ENCODE measurements at regions not wholly inside any gene's neighbourhood (a gene's known extent, or its start where the extent isn't known, plus 50 kb on each side); places are given as distances from the start of the nearest gene placed in this dataset.
"Not testable (repeated sequence)": the region's sequence is repeated elsewhere in the genome, so short reads cannot be mapped to it uniquely, and the experiment has no call there.

GRCh38 chr3:158026236-158026635, 80.0 kb downstream of the SHOX2 start:
- no peak for DNase-seq (ENCODE audit: low read depth in 3 of 3, low spot score in 1 of 3)

- DNase-seq (ENCODE audit: low read depth in 3 of 3, low spot score in 1 of 3) = not testable (repeated sequence)
These were observed 86.3 kb downstream of the SHOX2 start for GRCh38 chr3:158019897-158020296.

- DNase-seq (ENCODE audit: low read depth in 3 of 3, low spot score in 1 of 3) = no peak
These were observed 87.8 kb downstream of the SHOX2 start for GRCh38 chr3:158018462-158018861.

DNA sequence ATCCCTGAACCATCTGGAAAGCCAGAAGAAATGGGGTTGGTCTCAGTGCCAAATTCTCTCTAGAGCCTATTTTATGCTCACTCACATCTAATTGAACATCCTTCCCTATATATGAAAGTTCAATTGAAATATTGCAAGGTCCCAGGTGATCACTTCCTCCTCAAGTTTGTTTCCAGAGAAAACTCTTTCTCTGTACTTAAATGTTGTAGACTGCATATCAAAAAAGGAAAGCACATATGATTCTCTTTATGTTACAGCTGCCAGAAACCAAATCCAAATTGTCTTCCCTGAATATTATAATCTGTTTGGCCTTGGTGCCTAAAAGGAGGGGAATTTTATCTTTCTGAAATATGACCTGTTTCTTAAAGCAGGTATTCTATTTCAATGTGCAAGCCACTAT, 93.3 kb downstream of the SHOX2 start:
- no peak for DNase-seq (ENCODE audit: low read depth in 3 of 3, low spot score in 1 of 3)

GRCh38 chr3:158005391-158006100, 100.7 kb downstream of the SHOX2 start:
- no peak for DNase-seq (ENCODE audit: low read depth in 3 of 3, low spot score in 1 of 3)

- no peak for DNase-seq (ENCODE audit: low read depth in 3 of 3, low spot score in 1 of 3)
These were observed 107.0 kb downstream of the SHOX2 start for GRCh38 chr3:157999246-157999645.

DNA sequence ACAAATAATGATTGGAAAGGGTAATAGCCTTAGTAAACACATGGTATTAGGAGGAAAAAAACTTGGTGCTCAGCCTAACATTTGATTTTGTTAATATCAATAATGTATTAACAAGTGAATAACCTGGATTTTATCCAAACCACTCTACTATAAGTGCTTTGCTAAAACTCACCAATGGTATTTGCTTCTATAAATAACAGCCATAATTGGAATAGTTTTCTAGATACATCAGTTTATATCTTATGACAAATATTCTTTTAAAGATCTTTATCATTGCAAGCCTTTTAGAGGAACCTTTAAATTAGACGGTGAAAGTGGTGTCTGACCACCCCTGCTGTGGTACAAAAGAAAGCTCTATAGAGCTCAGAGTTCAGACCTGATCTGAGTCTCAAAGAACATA, 123.9 kb downstream of the SHOX2 start:
- no peak for DNase-seq (ENCODE audit: low read depth in 3 of 3, low spot score in 1 of 3)

GRCh38 chr3:157981819-157982218, 124.4 kb downstream of the SHOX2 start:
- no peak for DNase-seq (ENCODE audit: low read depth in 3 of 3, low spot score in 1 of 3)

GRCh38 chr3:157979022-157979421, 127.2 kb downstream of the SHOX2 start:
- DNase-seq (ENCODE audit: low read depth in 3 of 3, low spot score in 1 of 3) = no peak

GRCh38 chr3:157961665-157962064, 144.6 kb downstream of the SHOX2 start:
- no peak for DNase-seq (ENCODE audit: low read depth in 3 of 3, low spot score in 1 of 3)

- no peak for DNase-seq (ENCODE audit: low read depth in 3 of 3, low spot score in 1 of 3)
These were observed 147.8 kb downstream of the SHOX2 start for GRCh38 chr3:157958457-157958856.

GRCh38 chr3:157956850-157957249, 149.4 kb downstream of the SHOX2 start:
- DNase-seq (ENCODE audit: low read depth in 3 of 3, low spot score in 1 of 3) = no peak

DNA sequence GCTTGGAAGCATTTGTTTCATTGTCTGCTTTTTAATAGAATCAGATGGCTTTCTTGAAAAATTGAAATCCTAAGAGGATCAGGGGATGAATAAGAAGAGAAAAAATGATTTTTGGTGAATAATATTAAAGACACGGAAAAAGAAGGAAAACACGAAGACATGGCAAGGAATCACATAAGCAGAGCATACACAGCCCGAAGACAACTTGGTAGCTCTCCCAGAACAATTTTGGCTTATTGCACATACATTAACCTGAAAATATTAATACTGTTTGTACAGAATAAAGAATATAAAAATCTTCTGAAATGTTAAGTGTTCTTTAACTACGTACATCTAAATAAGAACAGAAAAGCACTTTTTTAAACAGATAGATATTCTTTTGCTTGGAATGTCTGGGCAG, 150.0 kb downstream of the SHOX2 start:
- DNase-seq (ENCODE audit: low read depth in 3 of 3, low spot score in 1 of 3) = no peak

DNA sequence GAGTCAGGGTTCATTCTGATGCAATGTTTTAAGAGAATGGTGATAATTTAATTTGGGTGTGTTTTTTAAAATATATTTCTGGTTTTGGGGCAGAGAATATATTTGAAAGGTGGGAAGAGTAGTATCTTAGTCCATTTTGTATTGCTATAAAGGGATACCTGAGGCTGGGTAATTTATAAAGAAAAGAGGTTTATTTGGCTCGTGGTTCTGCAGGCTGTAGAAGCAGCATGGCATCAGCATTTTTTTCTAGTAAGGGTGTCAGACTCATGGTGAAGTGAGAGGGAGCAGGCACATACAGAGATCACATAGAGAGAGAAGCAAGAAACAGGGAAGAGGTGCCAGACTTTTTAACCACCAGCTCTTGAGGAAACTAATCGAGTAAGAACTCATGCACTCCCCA, 152.7 kb downstream of the SHOX2 start:
- DNase-seq (ENCODE audit: low read depth in 3 of 3, low spot score in 1 of 3) = no peak

DNA sequence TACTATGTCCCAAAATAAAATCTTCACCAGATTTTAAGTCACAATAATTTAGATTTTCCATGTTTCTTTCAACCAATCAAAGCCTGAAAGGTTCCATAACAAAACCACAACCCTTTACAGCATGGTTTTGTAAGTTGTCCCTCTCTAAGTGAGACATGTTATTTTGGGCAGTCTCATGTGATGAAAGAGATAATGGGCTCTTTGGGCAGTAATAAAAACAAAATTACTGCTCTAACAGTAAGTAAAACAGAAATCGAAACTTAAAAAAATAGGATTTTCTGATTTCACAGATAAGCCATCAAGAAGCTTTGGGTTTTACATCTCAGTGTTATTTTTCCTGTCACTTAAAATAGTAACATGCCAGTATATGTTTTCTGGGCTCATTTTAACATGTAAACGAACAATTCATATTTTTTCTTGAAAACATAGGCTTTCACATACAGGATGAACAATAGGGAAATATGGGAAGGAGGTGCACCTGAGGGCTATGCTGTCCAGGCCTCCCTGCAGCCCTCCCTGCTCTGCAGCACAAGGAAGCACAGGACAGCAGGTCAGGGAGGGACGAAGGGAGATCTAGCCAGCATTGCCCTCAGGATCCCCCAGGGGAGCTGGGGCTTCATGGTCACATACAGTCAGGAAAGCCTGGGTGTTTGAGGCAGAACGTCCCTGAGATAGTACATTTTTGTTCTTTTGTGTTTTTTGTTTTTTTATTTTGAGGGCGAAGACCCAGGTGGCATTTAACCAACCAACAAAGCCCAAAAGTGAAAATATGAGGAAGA, 157.4 kb downstream of the SHOX2 start:
- DNase-seq (ENCODE audit: low read depth in 3 of 3, low spot score in 1 of 3) = no peak

GRCh38 chr3:157939166-157939565, 167.1 kb downstream of the SHOX2 start:
- DNase-seq (ENCODE audit: low read depth in 3 of 3, low spot score in 1 of 3) = no peak

- no peak for DNase-seq (ENCODE audit: low read depth in 3 of 3, low spot score in 1 of 3)
These were observed 168.0 kb downstream of the SHOX2 start for GRCh38 chr3:157938154-157938779.

GRCh38 chr3:157931517-157931916, 174.7 kb downstream of the SHOX2 start:
- DNase-seq (ENCODE audit: low read depth in 3 of 3, low spot score in 1 of 3) = no peak

DNA sequence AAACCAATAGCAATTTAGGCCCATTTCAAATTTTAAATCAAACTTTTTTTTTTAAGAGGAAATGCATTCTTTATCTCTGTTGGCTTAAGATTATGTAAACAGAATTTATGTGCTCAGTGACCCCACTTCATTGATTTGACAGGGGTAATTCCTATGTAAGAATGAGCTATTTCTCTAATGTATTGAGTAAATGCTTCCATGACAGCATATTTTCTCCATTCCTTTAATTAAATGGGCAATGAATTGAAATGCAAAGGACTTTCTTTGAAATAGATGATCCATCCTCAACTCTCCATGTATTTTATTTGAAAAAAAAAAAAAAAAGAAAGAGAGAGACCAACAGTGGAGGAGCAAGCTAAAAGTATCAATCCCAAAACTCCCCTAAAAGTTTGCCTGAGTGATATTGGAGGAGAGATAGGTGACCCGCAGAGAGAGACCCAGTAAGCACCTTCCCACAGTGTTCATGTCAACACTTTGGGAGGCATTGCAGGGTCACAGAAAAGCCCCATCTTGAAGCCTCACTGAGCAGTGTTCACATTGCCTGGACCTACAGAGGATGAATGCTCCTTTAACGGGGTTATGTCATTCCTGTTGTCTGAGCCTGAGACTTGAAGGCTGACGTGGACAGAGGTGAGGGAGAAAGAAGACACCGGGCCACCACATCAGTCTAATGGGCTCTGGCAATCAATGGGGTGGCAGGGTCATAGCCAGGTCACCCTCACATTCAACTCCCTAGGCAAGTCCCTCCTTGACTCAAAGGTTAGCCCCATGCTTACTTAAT, 176.0 kb downstream of the SHOX2 start:
- no peak for DNase-seq (ENCODE audit: low read depth in 3 of 3, low spot score in 1 of 3)

GRCh38 chr3:157926822-157927221, 179.4 kb downstream of the SHOX2 start:
- no peak for DNase-seq (ENCODE audit: low read depth in 3 of 3, low spot score in 1 of 3)

GRCh38 chr3:157922614-157923013, 183.6 kb downstream of the SHOX2 start:
- DNase-seq (ENCODE audit: low read depth in 3 of 3, low spot score in 1 of 3) = no peak
